IPS-18a (cell line): ENCODE measurements at regions not wholly inside any gene's neighbourhood (a gene's known extent, or its start where the extent isn't known, plus 50 kb on each side); places are given as distances from the start of the nearest gene placed in this dataset.

Source experiments
- H3K27ac ChIP-seq: one replicate; pipeline ENCODE4 v1.5.1; 2013; ENCODE audit warnings: low read length
- H3K27me3 ChIP-seq: one replicate; pipeline ENCODE4 v1.6.1; 2013; ENCODE audit warnings: mild to moderate bottlenecking, low read length; ENCODE audit not compliant: control insufficient read depth, insufficient read depth
- H3K36me3 ChIP-seq: one replicate; pipeline ENCODE4 v1.6.1; 2013; ENCODE audit warnings: low read depth, low read length; ENCODE audit not compliant: control insufficient read depth
- H3K4me1 ChIP-seq: one replicate; pipeline ENCODE4 v1.6.1; 2013; ENCODE audit warnings: low read depth, low read length; ENCODE audit not compliant: control insufficient read depth
- H3K4me3 ChIP-seq: one replicate; pipeline ENCODE4 v1.5.1; 2013; ENCODE audit warnings: low read length
- H3K9ac ChIP-seq: one replicate; pipeline ENCODE4 v1.6.1; 2013; ENCODE audit warnings: mild to moderate bottlenecking, low read length, moderate library complexity
- H3K9me3 ChIP-seq: one replicate; pipeline ENCODE4 v1.6.1; 2013; ENCODE audit warnings: low read depth, low read length; ENCODE audit not compliant: control insufficient read depth

DNA sequence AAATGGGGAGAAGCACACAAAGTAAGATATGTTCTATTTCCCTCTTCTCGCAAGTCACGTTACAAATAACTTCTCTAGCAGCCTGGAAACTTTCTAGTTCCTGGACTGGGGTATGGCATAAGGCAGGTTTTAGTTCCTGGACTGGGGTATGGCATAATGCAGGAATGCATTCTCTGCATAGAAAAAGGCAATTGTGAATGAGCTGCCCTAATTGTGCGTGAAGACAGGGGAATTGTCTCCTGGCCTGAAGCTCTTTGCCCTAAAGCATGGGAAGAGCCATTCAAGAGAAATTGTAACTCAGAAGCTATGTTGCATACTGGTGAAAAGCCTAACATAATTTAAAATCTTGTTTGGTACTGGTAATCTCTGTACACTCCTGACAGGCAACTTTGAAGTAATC is 54.3 kb upstream of the CBLB start:
- Histone ChIP-seq H3K36me3 (no peaks in the 10 kb centered on the region), H3K4me3 (no peak overlapping the region), H3K27ac (no peak overlapping the region), H3K9ac (no peak overlapping the region), H3K9me3 (no peaks in the 10 kb centered on the region), H3K27me3 (no peaks in the 10 kb centered on the region), H3K4me1 (peaks cover 4% of the 10 kb centered on the region)

DNA sequence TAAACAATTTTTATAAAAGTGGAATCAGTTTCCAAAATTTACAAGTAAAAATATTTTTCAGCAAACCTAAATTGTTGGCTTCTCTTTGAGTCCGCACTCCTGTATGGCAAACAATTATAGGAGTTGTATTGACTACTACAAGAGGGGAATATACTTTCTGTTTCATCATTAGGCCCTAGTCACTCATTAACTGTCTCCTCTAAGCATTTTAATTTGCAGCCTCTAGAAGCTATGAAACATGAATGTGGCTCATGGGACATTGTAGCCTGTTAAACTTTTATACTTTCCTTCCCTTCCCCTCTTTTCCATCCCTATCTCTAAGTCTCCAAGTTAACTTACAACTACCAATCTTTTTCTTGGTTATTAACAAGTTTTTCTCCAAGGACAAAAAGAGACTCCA is 58.9 kb upstream of the CBLB start:
- Histone ChIP-seq H3K9me3 (no peaks in the 10 kb centered on the region), H3K4me1 (peaks cover 18% of the 10 kb centered on the region), H3K9ac (no peak overlapping the region), H3K36me3 (no peaks in the 10 kb centered on the region), H3K27me3 (no peaks in the 10 kb centered on the region), H3K4me3 (no peak overlapping the region), H3K27ac (no peak overlapping the region)

DNA sequence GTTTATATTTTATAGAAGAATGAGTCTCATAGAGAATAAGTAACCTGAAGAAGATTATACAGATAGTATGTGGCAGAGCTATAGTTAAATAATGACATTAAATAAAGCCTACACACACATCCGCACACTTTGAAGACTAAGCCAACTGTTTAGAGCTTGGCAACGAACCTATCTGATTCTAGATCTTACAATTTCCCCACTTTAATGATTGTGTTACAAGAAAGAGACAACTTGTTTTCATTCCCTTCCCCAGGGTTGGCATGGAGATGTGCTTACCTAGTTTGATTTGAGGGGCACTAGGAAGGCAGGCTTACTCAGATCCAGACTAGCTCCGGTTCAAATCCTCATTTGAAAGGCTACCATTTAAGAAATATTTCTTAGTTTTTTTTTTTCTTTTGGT is 61.9 kb upstream of the CBLB start:
- Histone ChIP-seq H3K4me3 (no peak overlapping the region), H3K27me3 (no peaks in the 10 kb centered on the region), H3K9me3 (no peaks in the 10 kb centered on the region), H3K9ac (no peak overlapping the region), H3K36me3 (no peaks in the 10 kb centered on the region), H3K27ac (no peak overlapping the region), H3K4me1 (peaks cover 18% of the 10 kb centered on the region)

DNA sequence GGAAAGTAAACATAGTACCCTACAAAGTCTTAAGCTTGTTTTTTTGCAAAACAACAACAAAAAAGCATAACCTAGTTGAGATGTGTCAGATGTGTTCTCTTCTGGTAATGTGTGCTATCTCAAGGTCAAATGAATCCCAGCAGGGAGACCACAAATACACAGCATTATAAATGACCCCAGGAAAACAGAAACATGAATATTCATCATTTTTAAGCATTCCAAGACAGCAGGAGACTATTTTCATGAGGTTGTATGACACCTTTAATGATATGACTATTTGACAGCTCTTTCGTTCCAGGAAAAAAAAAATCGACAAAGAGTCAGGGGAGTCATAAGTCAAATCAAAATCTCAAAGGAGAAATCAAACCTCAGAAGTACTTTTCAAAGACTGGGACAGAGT is 62.7 kb upstream of the CBLB start:
- H3K36me3 ChIP-seq: no peaks in the 10 kb centered on the region
- H3K9me3 ChIP-seq: no peaks in the 10 kb centered on the region
- no peaks in the 10 kb centered on the region for H3K27me3 ChIP-seq

DNA sequence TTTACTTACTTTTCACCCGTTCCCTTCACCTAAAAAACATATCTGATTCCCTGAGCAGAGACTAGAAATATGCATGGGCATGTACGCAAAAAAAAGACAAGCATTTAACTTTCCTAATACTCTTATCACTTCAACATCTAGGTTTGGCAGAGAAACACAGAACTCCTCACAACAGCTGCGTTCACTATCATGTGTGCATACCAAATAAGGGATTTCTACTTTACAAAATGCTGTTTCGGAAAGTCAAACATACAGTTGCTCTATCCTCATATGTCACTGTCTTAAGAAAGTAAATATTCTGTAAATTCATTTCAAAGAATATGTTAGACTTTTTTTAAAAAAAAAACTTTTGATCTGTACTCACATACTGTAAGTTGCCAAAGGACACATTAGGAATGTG is 65.1 kb upstream of the CBLB start:
- H3K4me1 ChIP-seq: peaks cover 13% of the 10 kb centered on the region
- H3K4me3 ChIP-seq: no peak overlapping the region
- no peak overlapping the region for H3K27ac ChIP-seq
- no peaks in the 10 kb centered on the region for H3K27me3 ChIP-seq
- no peaks in the 10 kb centered on the region for H3K36me3 ChIP-seq
- H3K9ac ChIP-seq: no peak overlapping the region
- H3K9me3 ChIP-seq: no peaks in the 10 kb centered on the region

More for the DNA sequence above, 62.7 kb upstream of the CBLB start:
- Histone ChIP-seq H3K4me1 (peaks cover 18% of the 10 kb centered on the region), H3K9ac (no peak overlapping the region), H3K27ac (no peak overlapping the region), H3K4me3 (no peak overlapping the region)

DNA sequence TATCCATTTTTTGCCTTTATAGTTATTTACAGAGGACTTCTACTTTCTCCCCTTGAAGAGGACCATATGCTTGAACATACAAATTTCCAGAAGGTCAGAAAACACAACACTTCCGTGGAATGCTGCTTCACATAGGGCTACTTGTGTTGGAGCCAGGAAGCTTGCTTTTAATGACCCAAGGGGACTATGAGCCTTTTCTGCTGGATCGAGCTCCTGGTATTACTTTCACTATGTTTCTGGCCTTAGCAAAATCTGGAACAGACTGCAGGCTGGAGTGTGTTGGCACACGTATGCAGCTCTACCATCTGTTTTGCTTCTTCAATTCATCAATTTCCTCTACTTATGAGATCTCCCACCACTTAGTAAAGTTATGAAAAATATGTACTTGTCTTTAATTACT is 69.3 kb upstream of the CBLB start:
- no peak overlapping the region for H3K27ac ChIP-seq
- H3K27me3 ChIP-seq: no peaks in the 10 kb centered on the region
- no peak overlapping the region for H3K9ac ChIP-seq
- H3K4me1 ChIP-seq: peaks cover 7% of the 10 kb centered on the region
- H3K4me3 ChIP-seq: no peak overlapping the region
- H3K9me3 ChIP-seq: no peaks in the 10 kb centered on the region
- H3K36me3 ChIP-seq: no peaks in the 10 kb centered on the region

DNA sequence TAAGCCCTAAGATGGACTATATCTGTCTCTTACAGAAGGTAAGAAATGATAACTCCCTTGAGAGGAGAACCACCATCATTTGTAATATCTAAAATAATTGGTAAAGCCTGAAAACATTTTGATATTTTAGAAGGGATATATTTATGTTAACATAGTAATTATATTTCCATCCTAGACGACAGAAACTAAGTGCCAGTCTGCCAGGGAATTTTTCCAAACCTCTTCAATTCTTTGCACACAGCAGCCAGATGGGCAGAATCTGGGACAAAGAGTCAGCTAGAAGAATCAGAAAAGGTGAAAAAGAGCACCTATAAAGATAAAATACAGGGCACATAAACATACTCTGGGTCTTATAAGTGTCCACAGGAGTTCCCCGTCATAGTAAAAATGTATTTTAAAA is 70.0 kb upstream of the CBLB start:
- Histone ChIP-seq H3K9me3 (no peaks in the 10 kb centered on the region), H3K36me3 (no peaks in the 10 kb centered on the region), H3K9ac (no peak overlapping the region), H3K27ac (no peak overlapping the region), H3K4me1 (peaks cover 7% of the 10 kb centered on the region), H3K27me3 (no peaks in the 10 kb centered on the region), H3K4me3 (no peak overlapping the region)

DNA sequence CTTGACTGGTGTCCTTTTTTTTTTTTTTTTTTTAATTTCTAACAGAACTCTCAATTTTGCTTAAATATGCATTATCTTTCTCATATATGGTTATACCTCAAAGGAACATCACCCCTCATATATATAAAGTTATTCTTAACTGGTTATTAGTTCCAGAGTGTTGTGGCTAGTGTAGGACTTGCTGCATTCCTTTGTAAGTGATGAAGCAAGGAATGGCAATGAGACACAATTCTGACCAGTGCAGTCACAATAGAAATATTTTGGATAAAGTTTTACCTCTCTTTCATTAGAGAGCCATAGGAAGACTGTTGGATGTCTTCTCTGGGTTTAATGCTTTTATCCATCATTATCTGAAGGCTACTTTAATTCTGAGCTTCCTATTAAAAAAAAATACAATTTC is 75.5 kb upstream of the CBLB start:
- Histone ChIP-seq H3K27ac (no peak overlapping the region), H3K9ac (no peak overlapping the region), H3K4me1 (no peaks in the 10 kb centered on the region), H3K36me3 (no peaks in the 10 kb centered on the region), H3K4me3 (no peak overlapping the region), H3K27me3 (no peaks in the 10 kb centered on the region), H3K9me3 (no peaks in the 10 kb centered on the region)

DNA sequence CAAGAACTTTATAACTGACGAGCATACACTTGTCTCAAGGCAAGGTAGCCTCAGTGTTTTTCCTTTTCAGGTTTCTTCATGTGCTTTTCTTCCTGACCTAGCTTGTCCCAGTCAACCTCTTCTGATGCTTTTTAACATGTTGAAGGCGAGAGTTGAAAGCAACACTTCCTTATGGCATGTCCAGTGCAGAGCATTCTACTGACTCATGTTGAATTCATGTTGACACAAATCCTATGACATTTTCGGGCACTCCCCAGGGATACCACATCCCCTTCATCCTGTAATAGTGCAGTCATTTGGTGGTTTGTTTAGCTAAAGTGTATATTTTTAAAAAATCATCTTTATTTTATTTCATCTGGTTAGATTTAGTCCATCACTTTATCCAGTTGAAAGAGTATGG is 75.9 kb upstream of the CBLB start:
- no peak overlapping the region for H3K9ac ChIP-seq
- H3K27ac ChIP-seq: no peak overlapping the region
- H3K9me3 ChIP-seq: no peaks in the 10 kb centered on the region
- H3K4me1 ChIP-seq: no peaks in the 10 kb centered on the region
- no peaks in the 10 kb centered on the region for H3K36me3 ChIP-seq
- no peak overlapping the region for H3K4me3 ChIP-seq
- no peaks in the 10 kb centered on the region for H3K27me3 ChIP-seq

DNA sequence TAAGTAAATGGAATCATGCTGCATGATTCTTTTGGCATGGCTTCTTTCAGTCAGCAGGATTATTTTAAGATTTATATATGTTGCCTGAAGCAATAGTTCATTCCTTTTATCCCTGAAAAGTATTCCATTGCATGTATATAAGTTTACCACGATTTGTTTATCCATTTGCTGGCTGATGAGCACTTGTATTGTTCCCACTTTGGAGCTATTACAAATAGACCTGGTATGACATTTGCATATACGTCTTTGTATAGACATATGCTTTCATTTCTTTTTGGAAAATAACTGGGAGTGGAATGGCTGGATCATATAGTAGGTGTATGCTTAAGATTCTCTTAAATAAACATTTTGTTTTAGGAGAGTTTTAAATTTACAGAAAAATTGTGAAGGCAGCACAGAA is 79.3 kb upstream of the CBLB start:
- Histone ChIP-seq H3K9ac (no peak overlapping the region), H3K9me3 (no peaks in the 10 kb centered on the region), H3K4me3 (no peak overlapping the region), H3K4me1 (no peaks in the 10 kb centered on the region), H3K27ac (no peak overlapping the region), H3K27me3 (no peaks in the 10 kb centered on the region), H3K36me3 (no peaks in the 10 kb centered on the region)

DNA sequence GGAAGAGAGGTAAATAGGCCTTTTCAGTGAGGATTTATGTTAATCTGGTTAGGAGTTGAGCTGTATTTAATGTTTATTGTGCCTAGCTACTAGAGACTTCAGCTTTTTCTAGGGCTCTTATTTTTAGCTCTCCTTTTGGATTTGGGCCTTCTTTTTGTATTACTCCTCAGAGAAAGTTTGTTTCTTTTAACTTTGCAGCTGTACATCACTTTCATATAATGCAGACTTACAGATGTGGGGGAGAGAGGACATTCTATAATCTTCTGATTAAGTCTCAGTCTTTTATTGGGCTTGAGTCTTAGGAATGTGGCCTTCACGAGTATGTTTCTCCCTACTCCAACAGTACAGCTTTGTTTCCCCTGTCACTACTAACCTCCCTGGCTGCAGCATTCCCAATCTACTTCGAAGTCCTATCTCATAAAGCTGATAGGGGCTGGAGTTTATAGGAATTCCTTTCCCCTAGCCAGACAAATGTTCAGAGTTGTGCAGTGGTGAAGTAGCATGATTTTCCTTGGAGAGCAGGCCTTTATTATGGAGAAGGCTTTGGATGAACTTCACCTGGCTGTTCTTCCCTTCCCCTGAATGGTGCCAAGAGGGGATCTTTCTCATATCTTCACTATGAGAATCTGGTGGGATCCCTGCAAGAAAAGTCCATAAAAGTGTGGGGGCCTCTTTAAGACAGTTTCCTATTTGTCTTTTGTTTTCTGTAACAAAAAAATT is 82.2 kb upstream of the CBLB start:
- H3K9me3 ChIP-seq: no peaks in the 10 kb centered on the region
- H3K4me1 ChIP-seq: no peaks in the 10 kb centered on the region
- H3K27me3 ChIP-seq: no peaks in the 10 kb centered on the region
- H3K9ac ChIP-seq: no peak overlapping the region
- no peaks in the 10 kb centered on the region for H3K36me3 ChIP-seq
- H3K4me3 ChIP-seq: no peak overlapping the region
- H3K27ac ChIP-seq: no peak overlapping the region

DNA sequence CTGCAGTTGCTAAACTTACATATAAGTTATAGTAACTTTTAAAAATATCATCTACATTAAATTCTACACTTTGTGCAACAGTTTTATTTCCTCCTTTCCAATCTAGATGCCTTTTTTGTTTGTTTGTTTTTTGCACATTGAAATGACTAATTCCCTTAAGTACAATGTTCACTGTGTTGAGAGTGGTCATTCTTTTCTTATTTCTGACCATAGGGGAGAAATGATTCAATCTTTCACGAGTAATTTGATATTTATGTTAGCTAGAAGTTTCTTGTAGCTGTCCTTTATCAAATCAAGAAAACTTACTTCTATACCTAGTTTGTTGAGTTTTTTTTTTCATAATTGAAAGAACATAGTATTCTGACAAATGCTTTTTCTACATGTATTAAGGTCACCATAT is 85.0 kb upstream of the CBLB start:
- Histone ChIP-seq H3K27ac (no peak overlapping the region), H3K27me3 (no peaks in the 10 kb centered on the region), H3K4me1 (no peaks in the 10 kb centered on the region), H3K36me3 (no peaks in the 10 kb centered on the region), H3K9me3 (no peaks in the 10 kb centered on the region), H3K4me3 (no peak overlapping the region), H3K9ac (no peak overlapping the region)
